ENCODE measurements at regions not wholly inside any gene's neighbourhood (a gene's known extent, or its start where the extent isn't known, plus 50 kb on each side); places are given as distances from the start of the nearest gene placed in this dataset.

DNA sequence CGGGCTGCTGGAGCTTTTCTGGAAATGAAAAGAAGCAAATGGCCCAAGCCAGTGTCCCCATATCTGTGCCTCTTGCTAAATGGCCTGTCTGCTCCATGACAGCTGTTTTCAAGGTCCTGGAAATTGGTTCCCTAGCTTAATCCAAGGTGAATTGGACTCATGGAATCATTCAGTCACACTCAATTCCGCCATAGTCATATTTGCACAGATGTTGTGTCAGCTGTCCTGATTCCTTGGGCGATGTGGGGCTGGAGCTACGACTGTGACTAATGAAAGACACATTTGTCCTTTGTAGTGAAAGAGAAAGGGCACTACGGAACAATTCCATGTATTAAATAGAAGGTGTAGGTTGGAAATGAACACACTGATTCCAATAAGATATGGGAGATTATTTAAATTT lies 102.9 kb upstream of the MEGF10 start:
- Histone ChIP-seq H3K4me1 (ENCODE audit: control insufficient read depth, insufficient read depth, low read depth, low read length) (peaks cover 4% of the 10 kb centered on the region), H3K4me3 (ENCODE audit: insufficient read depth in 1 of 2, low read depth in 1 of 2, low read length in 2 of 2) (no peak overlapping the region), H4K91ac (ENCODE audit: low read length) (no peak overlapping the region), H3K27ac (ENCODE audit: low read length, poor library complexity, severe bottlenecking) (no peak overlapping the region), H2AFZ (ENCODE audit: low read depth, low read length) (no peak overlapping the region), H3K9me3 (ENCODE audit: control insufficient read depth, low read length) (no peaks in the 10 kb centered on the region), H2BK15ac (ENCODE audit: low read depth, poor library complexity, severe bottlenecking) (no peak overlapping the region), H3K23ac (ENCODE audit: low read length in 2 of 2) (no peak overlapping the region), H2BK12ac (ENCODE audit: low read length in 2 of 2) (no peak overlapping the region), H3K14ac (ENCODE audit: low read length in 2 of 2) (no peak overlapping the region), H3K27me3 (ENCODE audit: control insufficient read depth in 1 of 2, insufficient read depth in 1 of 2, low read length in 2 of 2) (peaks cover 0 to 3% of the 10 kb centered on the region in 2 experiments), H2BK120ac (ENCODE audit: low read depth, low read length) (no peak overlapping the region), H2AK5ac (ENCODE audit: low read length, severe bottlenecking) (no peak overlapping the region), H3K9ac (ENCODE audit: low read length) (no peak overlapping the region), H3K36me3 (ENCODE audit: control insufficient read depth in 1 of 2, insufficient read depth in 2 of 2, low read depth in 1 of 2, low read length in 2 of 2) (no peaks in the 10 kb centered on the region), H3K79me1 (replicated peaks; ENCODE audit: low read length, poor library complexity, severe bottlenecking) (no peaks in the 10 kb centered on the region), H3K18ac (ENCODE audit: low read depth in 1 of 2, low read length in 2 of 2) (no peak overlapping the region), H4K8ac (ENCODE audit: low read length) (no peak overlapping the region), H3K4ac (ENCODE audit: low read depth in 1 of 2, low read length in 2 of 2) (no peak overlapping the region), H3K4me2 (ENCODE audit: low read length, poor library complexity, severe bottlenecking) (no peak overlapping the region), H2BK5ac (ENCODE audit: low read depth, low read length, poor library complexity, severe bottlenecking) (no peak overlapping the region)
- 93% methylated on average over 5 of the region's 5 CpGs for WGBS
- no peak for DNase-seq

DNA sequence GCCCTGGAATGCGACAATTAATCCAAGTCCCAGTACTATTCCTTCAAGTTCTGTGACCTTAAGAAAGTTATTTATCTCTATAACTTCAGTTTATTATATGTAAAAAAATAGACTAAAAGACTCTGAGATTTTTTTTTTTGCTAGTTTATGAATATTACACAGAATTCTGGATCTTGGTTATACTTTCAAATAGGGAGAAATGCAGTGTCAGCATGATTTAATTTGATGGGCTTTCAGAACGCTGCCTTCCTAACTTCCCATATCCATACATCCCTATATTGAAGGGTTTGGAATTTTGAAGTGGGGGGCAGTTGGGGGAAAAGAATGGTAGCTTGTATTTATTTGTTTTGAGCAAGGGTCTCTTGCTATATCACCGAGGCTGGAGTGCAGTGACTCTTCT lies 98.4 kb upstream of the MEGF10 start:
- Histone ChIP-seq H3K4me1 (ENCODE audit: control insufficient read depth, insufficient read depth, low read depth, low read length) (peaks cover 2% of the 10 kb centered on the region), H4K91ac (ENCODE audit: low read length) (no peak overlapping the region), H2BK15ac (ENCODE audit: low read depth, poor library complexity, severe bottlenecking) (no peak overlapping the region), H3K18ac (ENCODE audit: low read depth in 1 of 2, low read length in 2 of 2) (no peak overlapping the region), H3K79me1 (replicated peaks; ENCODE audit: low read length, poor library complexity, severe bottlenecking) (no peaks in the 10 kb centered on the region), H3K14ac (ENCODE audit: low read length in 2 of 2) (no peak overlapping the region), H4K8ac (ENCODE audit: low read length) (no peak overlapping the region), H2BK5ac (ENCODE audit: low read depth, low read length, poor library complexity, severe bottlenecking) (no peak overlapping the region), H3K4ac (ENCODE audit: low read depth in 1 of 2, low read length in 2 of 2) (no peak overlapping the region), H3K9ac (ENCODE audit: low read length) (no peak overlapping the region), H3K4me2 (ENCODE audit: low read length, poor library complexity, severe bottlenecking) (no peak overlapping the region), H3K9me3 (ENCODE audit: control insufficient read depth, low read length) (no peaks in the 10 kb centered on the region), H2AFZ (ENCODE audit: low read depth, low read length) (no peak overlapping the region), H3K27ac (ENCODE audit: low read length, poor library complexity, severe bottlenecking) (no peak overlapping the region), H2AK5ac (ENCODE audit: low read length, severe bottlenecking) (no peak overlapping the region), H3K36me3 (ENCODE audit: control insufficient read depth in 1 of 2, insufficient read depth in 2 of 2, low read depth in 1 of 2, low read length in 2 of 2) (no peaks in the 10 kb centered on the region), H3K27me3 (ENCODE audit: control insufficient read depth in 1 of 2, insufficient read depth in 1 of 2, low read length in 2 of 2) (peaks cover 0 to 5% of the 10 kb centered on the region in 2 experiments), H3K4me3 (ENCODE audit: insufficient read depth in 1 of 2, low read depth in 1 of 2, low read length in 2 of 2) (no peak overlapping the region), H2BK120ac (ENCODE audit: low read depth, low read length) (no peak overlapping the region), H2BK12ac (ENCODE audit: low read length in 2 of 2) (no peak overlapping the region), H3K23ac (ENCODE audit: low read length in 2 of 2) (no peak overlapping the region)
- WGBS: 93% methylated on average over 1 of the region's 3 CpGs
- DNase-seq: no peak

DNA sequence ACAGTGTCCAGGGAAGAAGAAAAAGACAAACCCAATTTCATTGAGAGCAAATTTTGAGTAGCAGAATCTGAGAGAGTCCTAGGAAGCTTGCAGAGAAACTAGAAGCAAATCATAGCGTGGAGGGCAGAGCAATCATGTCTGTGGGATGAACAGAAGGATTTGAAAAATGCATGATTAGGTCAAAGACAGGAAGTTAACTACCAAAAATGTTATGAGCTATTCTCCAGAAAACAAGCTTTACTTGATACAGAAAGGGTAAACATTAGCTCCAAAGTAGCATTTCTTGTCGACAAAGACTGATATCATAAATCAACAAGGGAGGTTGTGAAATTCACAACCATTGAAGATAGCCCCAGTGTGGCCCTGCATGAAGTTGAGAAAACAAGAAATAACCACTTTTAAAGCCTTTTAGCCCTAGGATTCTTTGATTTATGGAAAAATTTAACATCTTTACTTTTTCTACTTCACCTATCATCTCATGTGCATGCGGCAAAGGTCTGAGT lies 97.7 kb upstream of the MEGF10 start:
- DNase-seq: no peak
- no peak overlapping the region for H4K91ac ChIP-seq (ENCODE audit: low read length)
- no peak overlapping the region for H3K4ac ChIP-seq (ENCODE audit: low read depth in 1 of 2, low read length in 2 of 2)
- H2BK120ac ChIP-seq (ENCODE audit: low read depth, low read length): no peak overlapping the region
- H2BK12ac ChIP-seq (ENCODE audit: low read length in 2 of 2): no peak overlapping the region
- H2BK15ac ChIP-seq (ENCODE audit: low read depth, poor library complexity, severe bottlenecking): no peak overlapping the region
- no peak overlapping the region for H3K27ac ChIP-seq (ENCODE audit: low read length, poor library complexity, severe bottlenecking)
- H4K8ac ChIP-seq (ENCODE audit: low read length): no peak overlapping the region
- no peak overlapping the region for H3K4me2 ChIP-seq (ENCODE audit: low read length, poor library complexity, severe bottlenecking)
- H3K18ac ChIP-seq (ENCODE audit: low read depth in 1 of 2, low read length in 2 of 2): no peak overlapping the region
- H3K4me1 ChIP-seq (ENCODE audit: control insufficient read depth, insufficient read depth, low read depth, low read length): peaks cover 2% of the 10 kb centered on the region
- no peak overlapping the region for H3K4me3 ChIP-seq (ENCODE audit: insufficient read depth in 1 of 2, low read depth in 1 of 2, low read length in 2 of 2)
- H3K9me3 ChIP-seq (ENCODE audit: control insufficient read depth, low read length): no peaks in the 10 kb centered on the region
- H3K14ac ChIP-seq (ENCODE audit: low read length in 2 of 2): no peak overlapping the region
- no peak overlapping the region for H2AK5ac ChIP-seq (ENCODE audit: low read length, severe bottlenecking)
- H2BK5ac ChIP-seq (ENCODE audit: low read depth, low read length, poor library complexity, severe bottlenecking): no peak overlapping the region
- H3K9ac ChIP-seq (ENCODE audit: low read length): no peak overlapping the region
- peaks cover 0 to 5% of the 10 kb centered on the region in 2 experiments for H3K27me3 ChIP-seq (ENCODE audit: control insufficient read depth in 1 of 2, insufficient read depth in 1 of 2, low read length in 2 of 2)
- no peak overlapping the region for H3K23ac ChIP-seq (ENCODE audit: low read length in 2 of 2)
- peak overlapping the region; percentile 1 for H2AFZ ChIP-seq (ENCODE audit: low read depth, low read length)
- 54% methylated on average over 3 of the region's 3 CpGs for WGBS
- no peaks in the 10 kb centered on the region for H3K79me1 ChIP-seq (replicated peaks; ENCODE audit: low read length, poor library complexity, severe bottlenecking)
- H3K36me3 ChIP-seq (ENCODE audit: control insufficient read depth in 1 of 2, insufficient read depth in 2 of 2, low read depth in 1 of 2, low read length in 2 of 2): no peaks in the 10 kb centered on the region

DNA sequence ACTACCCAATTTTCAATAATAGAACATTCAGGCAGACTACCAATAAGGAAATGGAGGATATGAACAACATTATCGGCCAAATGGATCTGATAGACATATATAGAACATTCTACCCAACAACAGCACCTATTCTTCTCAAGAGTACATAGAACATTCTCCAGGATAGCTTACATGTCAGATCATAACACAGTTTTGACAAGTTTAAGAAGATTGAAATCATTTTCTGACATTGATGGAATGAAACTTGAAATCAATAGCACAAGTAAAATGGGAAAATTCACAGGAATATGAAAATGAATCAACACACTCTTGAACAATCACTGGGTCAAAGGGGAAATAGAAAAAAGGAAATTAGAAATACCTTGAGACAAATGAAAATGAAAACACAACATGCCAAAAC lies 94.6 kb upstream of the MEGF10 start:
- H3K4me3 ChIP-seq (ENCODE audit: insufficient read depth in 1 of 2, low read depth in 1 of 2, low read length in 2 of 2): no peak overlapping the region
- no CpG with 5 or more reads among the region's 1 CpG for WGBS
- no peak overlapping the region for H3K4me2 ChIP-seq (ENCODE audit: low read length, poor library complexity, severe bottlenecking)
- no peak overlapping the region for H3K4ac ChIP-seq (ENCODE audit: low read depth in 1 of 2, low read length in 2 of 2)
- no peak for DNase-seq
- H3K4me1 ChIP-seq (ENCODE audit: control insufficient read depth, insufficient read depth, low read depth, low read length): peaks cover 2% of the 10 kb centered on the region
- no peaks in the 10 kb centered on the region for H3K9me3 ChIP-seq (ENCODE audit: control insufficient read depth, low read length)
- no peak overlapping the region for H2BK5ac ChIP-seq (ENCODE audit: low read depth, low read length, poor library complexity, severe bottlenecking)
- no peak overlapping the region for H2BK15ac ChIP-seq (ENCODE audit: low read depth, poor library complexity, severe bottlenecking)
- H3K23ac ChIP-seq (ENCODE audit: low read length in 2 of 2): no peak overlapping the region
- H4K8ac ChIP-seq (ENCODE audit: low read length): no peak overlapping the region
- H3K14ac ChIP-seq (ENCODE audit: low read length in 2 of 2): no peak overlapping the region
- H3K27ac ChIP-seq (ENCODE audit: low read length, poor library complexity, severe bottlenecking): no peak overlapping the region
- no peak overlapping the region for H2AK5ac ChIP-seq (ENCODE audit: low read length, severe bottlenecking)
- no peaks in the 10 kb centered on the region for H3K79me1 ChIP-seq (replicated peaks; ENCODE audit: low read length, poor library complexity, severe bottlenecking)
- no peak overlapping the region for H2BK12ac ChIP-seq (ENCODE audit: low read length in 2 of 2)
- H3K36me3 ChIP-seq (ENCODE audit: control insufficient read depth in 1 of 2, insufficient read depth in 2 of 2, low read depth in 1 of 2, low read length in 2 of 2): no peaks in the 10 kb centered on the region
- no peak overlapping the region for H2BK120ac ChIP-seq (ENCODE audit: low read depth, low read length)
- no peak overlapping the region for H3K18ac ChIP-seq (ENCODE audit: low read depth in 1 of 2, low read length in 2 of 2)
- peaks cover 0 to 3% of the 10 kb centered on the region in 2 experiments for H3K27me3 ChIP-seq (ENCODE audit: control insufficient read depth in 1 of 2, insufficient read depth in 1 of 2, low read length in 2 of 2)
- no peak overlapping the region for H3K9ac ChIP-seq (ENCODE audit: low read length)
- H2AFZ ChIP-seq (ENCODE audit: low read depth, low read length): no peak overlapping the region
- H4K91ac ChIP-seq (ENCODE audit: low read length): no peak overlapping the region

Data from mesenchymal stem cell (in vitro differentiated cells and primary cell).